T-helper 2 cell treated with Interferon-gamma antibody and Interleukin-4, amounts not matched to agents 5 μg/mL and 100 μg/mL, for 36 hours (primary cell): ENCODE measurements at regions not wholly inside any gene's neighbourhood (a gene's known extent, or its start where the extent isn't known, plus 50 kb on each side); places are given as distances from the start of the nearest gene placed in this dataset.
"Not testable (repeated sequence)": the region's sequence is repeated elsewhere in the genome, so short reads cannot be mapped to it uniquely, and the experiment has no call there.

Experiments
- DNase-seq: peaks from one replicate; pipeline ENCODE4 v3.0.0; 2021; ENCODE audit warnings: low spot score
- H3K27ac Mint-ChIP-seq: one replicate; pipeline ENCODE4 v1.8.0; 2021; ENCODE audit warnings: mild to moderate bottlenecking, mixed read lengths
- H3K27me3 Mint-ChIP-seq: one replicate; pipeline ENCODE4 v1.8.0; 2021; ENCODE audit warnings: low read depth, mixed read lengths
- H3K36me3 Mint-ChIP-seq: one replicate; pipeline ENCODE4 v1.8.0; 2021; ENCODE audit warnings: low read depth, mixed read lengths
- H3K4me1 Mint-ChIP-seq: one replicate; pipeline ENCODE4 v1.8.0; 2021; ENCODE audit warnings: low read depth, mixed read lengths
- H3K4me3 Mint-ChIP-seq: one replicate; pipeline ENCODE4 v1.8.0; 2022; ENCODE audit warnings: mild to moderate bottlenecking, moderate library complexity, mixed read lengths
- H3K9me3 Mint-ChIP-seq: one replicate; pipeline ENCODE4 v1.8.0; 2021; ENCODE audit warnings: mixed read lengths

- Mint-ChIP-seq H3K4me1 (no peaks in the 10 kb centered on the region), H3K4me3 (no peak overlapping the region), H3K36me3 (no peaks in the 10 kb centered on the region), H3K27me3 (peaks cover 6% of the 10 kb centered on the region), H3K9me3 (peaks cover 10% of the 10 kb centered on the region), H3K27ac (no peak overlapping the region)
- DNase-seq = no peak
Observed at GRCh38 chr3:194888916-194889315, 203.2 kb downstream of the FAM43A start.

- Mint-ChIP-seq H3K27ac (no peak overlapping the region), H3K36me3 (no peaks in the 10 kb centered on the region), H3K27me3 (peaks cover 6% of the 10 kb centered on the region), H3K4me1 (no peaks in the 10 kb centered on the region), H3K4me3 (no peak overlapping the region), H3K9me3 (peaks cover 11% of the 10 kb centered on the region)
- DNase-seq = no peak
Observed at GRCh38 chr3:194890091-194890490, 204.4 kb downstream of the FAM43A start.

- Mint-ChIP-seq H3K36me3 (no peaks in the 10 kb centered on the region), H3K9me3 (peaks cover 23% of the 10 kb centered on the region), H3K27ac (no peak overlapping the region), H3K4me1 (no peaks in the 10 kb centered on the region), H3K4me3 (no peak overlapping the region), H3K27me3 (peaks cover 13% of the 10 kb centered on the region)
- no peak for DNase-seq
Observed at GRCh38 chr3:194893121-194893987, 207.7 kb downstream of the FAM43A start.

GRCh38 chr3:194894538-194894937 is 208.9 kb downstream of the FAM43A start:
- no peaks in the 10 kb centered on the region for H3K36me3 Mint-ChIP-seq
- H3K27ac Mint-ChIP-seq = no peak overlapping the region

GRCh38 chr3:194900854-194901522 is 215.3 kb downstream of the FAM43A start:
- Mint-ChIP-seq H3K36me3 (no peaks in the 10 kb centered on the region), H3K9me3 (peaks cover 34% of the 10 kb centered on the region), H3K27ac (no peak overlapping the region), H3K4me1 (peaks cover 3% of the 10 kb centered on the region), H3K4me3 (no peak overlapping the region), H3K27me3 (peaks cover 30% of the 10 kb centered on the region)
- DNase-seq = no peak

More at GRCh38 chr3:194894538-194894937, 208.9 kb downstream of the FAM43A start:
- Mint-ChIP-seq H3K9me3 (peaks cover 29% of the 10 kb centered on the region), H3K27me3 (peaks cover 18% of the 10 kb centered on the region), H3K4me3 (no peak overlapping the region), H3K4me1 (no peaks in the 10 kb centered on the region)
- DNase-seq = no peak

- H3K36me3 Mint-ChIP-seq, DNase-seq, H3K4me1 Mint-ChIP-seq, H3K27ac Mint-ChIP-seq, H3K4me3 Mint-ChIP-seq: not testable (repeated sequence)
- Mint-ChIP-seq H3K27me3 (peaks cover 20% of the 10 kb centered on the region), H3K9me3 (peaks cover 25% of the 10 kb centered on the region)
Observed at GRCh38 chr3:194903447-194903846, 217.8 kb downstream of the FAM43A start.

- Mint-ChIP-seq H3K27me3 (peaks cover 14% of the 10 kb centered on the region), H3K9me3 (peaks cover 15% of the 10 kb centered on the region)
- not testable (repeated sequence) for H3K4me1 Mint-ChIP-seq, H3K4me3 Mint-ChIP-seq, DNase-seq, H3K36me3 Mint-ChIP-seq, H3K27ac Mint-ChIP-seq
Observed at GRCh38 chr3:194904999-194905398, 219.3 kb downstream of the FAM43A start.

- H3K4me1 Mint-ChIP-seq = peaks cover 3% of the 10 kb centered on the region
- H3K27ac Mint-ChIP-seq = no peak overlapping the region
- peaks cover 12% of the 10 kb centered on the region for H3K27me3 Mint-ChIP-seq
- H3K4me3 Mint-ChIP-seq = no peak overlapping the region
- peaks cover 10% of the 10 kb centered on the region for H3K9me3 Mint-ChIP-seq
- no peak for DNase-seq
- H3K36me3 Mint-ChIP-seq = no peaks in the 10 kb centered on the region
Observed at GRCh38 chr3:194905696-194906095, 220.0 kb downstream of the FAM43A start.

GRCh38 chr3:194906229-194906629 is 220.5 kb downstream of the FAM43A start:
- H3K36me3 Mint-ChIP-seq = no peaks in the 10 kb centered on the region
- H3K9me3 Mint-ChIP-seq = peaks cover 10% of the 10 kb centered on the region
- peaks cover 3% of the 10 kb centered on the region for H3K4me1 Mint-ChIP-seq
- no peak overlapping the region for H3K27ac Mint-ChIP-seq
- H3K27me3 Mint-ChIP-seq = peaks cover 10% of the 10 kb centered on the region
- no peak overlapping the region for H3K4me3 Mint-ChIP-seq
- no peak for DNase-seq

- Mint-ChIP-seq H3K4me3 (no peak overlapping the region), H3K4me1 (peaks cover 3% of the 10 kb centered on the region), H3K27ac (no peak overlapping the region), H3K27me3 (peaks cover 10% of the 10 kb centered on the region), H3K9me3 (peaks cover 10% of the 10 kb centered on the region), H3K36me3 (no peaks in the 10 kb centered on the region)
- no peak for DNase-seq
Observed at GRCh38 chr3:194906970-194907629, 221.4 kb downstream of the FAM43A start.

GRCh38 chr3:194907811-194908210 is 222.1 kb downstream of the FAM43A start:
- Mint-ChIP-seq H3K4me1 (peaks cover 3% of the 10 kb centered on the region), H3K27me3 (peaks cover 5% of the 10 kb centered on the region), H3K9me3 (peaks cover 7% of the 10 kb centered on the region), H3K27ac (no peak overlapping the region), H3K36me3 (no peaks in the 10 kb centered on the region), H3K4me3 (no peak overlapping the region)
- no peak for DNase-seq

- no peaks in the 10 kb centered on the region for H3K36me3 Mint-ChIP-seq
- no peak overlapping the region for H3K27ac Mint-ChIP-seq
- H3K27me3 Mint-ChIP-seq = peaks cover 3% of the 10 kb centered on the region
- peaks cover 3% of the 10 kb centered on the region for H3K4me1 Mint-ChIP-seq
- no peak overlapping the region for H3K4me3 Mint-ChIP-seq
- no peak for DNase-seq
- H3K9me3 Mint-ChIP-seq = peaks cover 4% of the 10 kb centered on the region
Observed at GRCh38 chr3:194908496-194908895, 222.8 kb downstream of the FAM43A start.

- DNase-seq = no peak
- H3K9me3 Mint-ChIP-seq = no peaks in the 10 kb centered on the region
- H3K4me3 Mint-ChIP-seq = no peak overlapping the region
- peaks cover 3% of the 10 kb centered on the region for H3K4me1 Mint-ChIP-seq
- no peaks in the 10 kb centered on the region for H3K36me3 Mint-ChIP-seq
- H3K27ac Mint-ChIP-seq = no peak overlapping the region
- peaks cover under 1% of the 10 kb centered on the region for H3K27me3 Mint-ChIP-seq
Observed at GRCh38 chr3:194908972-194909371, 223.3 kb downstream of the FAM43A start.

GRCh38 chr3:194910414-194910984 is 224.8 kb downstream of the FAM43A start:
- H3K27me3 Mint-ChIP-seq = peaks cover 8% of the 10 kb centered on the region
- no peak for DNase-seq
- H3K27ac Mint-ChIP-seq = no peak overlapping the region
- H3K4me1 Mint-ChIP-seq = peaks cover 3% of the 10 kb centered on the region
- no peak overlapping the region for H3K4me3 Mint-ChIP-seq
- no peaks in the 10 kb centered on the region for H3K9me3 Mint-ChIP-seq
- no peaks in the 10 kb centered on the region for H3K36me3 Mint-ChIP-seq
